ENCODE measurements at regions not wholly inside any gene's neighbourhood (a gene's known extent, or its start where the extent isn't known, plus 50 kb on each side); places are given as distances from the start of the nearest gene placed in this dataset.

GRCh38 chr5:19297934-19298333 is 690.1 kb downstream of the CDH18 start:
- Histone ChIP-seq H2BK12ac (ENCODE audit: insufficient read length, low read depth, low read length) (no peak overlapping the region), H4K5ac (ENCODE audit: insufficient read length, low read depth, low read length) (no peak overlapping the region)

More at GRCh38 chr5:19297934-19298333, 690.1 kb downstream of the CDH18 start:
- no peak for TF ChIP-seq CTCF (conservative IDR thresholded peaks at IDR 0.05)
- Histone ChIP-seq H2AK5ac (ENCODE audit: insufficient read length, low read length) (no peak overlapping the region), H3K14ac (ENCODE audit: insufficient read depth, low read length) (no peak overlapping the region), H3K27me3 (ENCODE audit: insufficient read depth, low read length) (no peaks in the 10 kb centered on the region), H3K4me1 (ENCODE audit: insufficient read depth, low read length) (no peaks in the 10 kb centered on the region), H3K9me3 (ENCODE audit: control insufficient read depth, low read depth, low read length) (no peaks in the 10 kb centered on the region), H2BK5ac (ENCODE audit: insufficient read length, low read length) (no peak overlapping the region), H3K18ac (ENCODE audit: insufficient read length, low read depth, low read length) (no peak overlapping the region), H3K79me1 (ENCODE audit: insufficient read depth, low read depth, low read length, poor library complexity, severe bottlenecking) (no peaks in the 10 kb centered on the region), H3K79me2 (ENCODE audit: insufficient read depth, low read length) (no peaks in the 10 kb centered on the region), H3K23me2 (ENCODE audit: insufficient read length, low read depth, low read length, poor library complexity, severe bottlenecking) (no peaks in the 10 kb centered on the region), H4K8ac (replicated peaks; ENCODE audit: insufficient read length, low read depth, low read length) (no peak overlapping the region), H4K91ac (ENCODE audit: insufficient read length, low read depth, low read length) (no peak overlapping the region), H3K4ac (ENCODE audit: low read depth, low read length) (no peak overlapping the region), H4K20me1 (ENCODE audit: control insufficient read depth, insufficient read depth, insufficient read length) (no peaks in the 10 kb centered on the region), H2AFZ (ENCODE audit: low read length) (no peak overlapping the region), H2BK20ac (ENCODE audit: low read depth, low read length, poor library complexity, severe bottlenecking) (no peak overlapping the region), H3K9ac (ENCODE audit: extremely low read depth, insufficient read length, low read length) (no peak overlapping the region), H2BK120ac (ENCODE audit: low read depth, low read length, poor library complexity, severe bottlenecking) (no peak overlapping the region), H3K27ac (ENCODE audit: insufficient read length, low read depth, low read length) (no peak overlapping the region), H3K56ac (ENCODE audit: insufficient read length, low read depth, low read length) (no peak overlapping the region), H2BK15ac (ENCODE audit: low read depth, low read length) (no peak overlapping the region), H3T11ph (ENCODE audit: low read length) (no peak overlapping the region), H3K4me2 (ENCODE audit: insufficient read depth, insufficient read length, low read length) (no peak overlapping the region), H3K23ac (ENCODE audit: insufficient read length, low read depth, low read length) (no peak overlapping the region)
- no peaks in the 10 kb centered on the region for H3K36me3 Mint-ChIP-seq (ENCODE audit: insufficient read depth in 1 of 3, low read depth in 3 of 3)
- no peaks in the 10 kb centered on the region; a peak in 1 of 5 replicates for H3K9me3 Mint-ChIP-seq
- H3K27ac Mint-ChIP-seq, result no peak overlapping the region
- no peaks in the 10 kb centered on the region for H3K27me3 Mint-ChIP-seq (ENCODE audit: low read depth)
- WGBS (ENCODE audit: extremely low coverage, insufficient read length, low lambda C conversion rate), result no CpG with 5 or more reads among the region's 2 CpGs
- no peaks in the 10 kb centered on the region for H3K4me1 Mint-ChIP-seq
- no peak for DNase-seq
- no peak overlapping the region for H3K4me3 Mint-ChIP-seq

Measured in H9 (cell line).